Transverse colon (tissue), 4 donors: ENCODE measurements at regions not wholly inside any gene's neighbourhood (a gene's known extent, or its start where the extent isn't known, plus 50 kb on each side); places are given as distances from the start of the nearest gene placed in this dataset.

Experiments
- DNase-seq: peaks from one replicate; pipeline ENCODE4 v3.0.0-alpha.2; 2019
- H3K27ac ChIP-seq, 4 donors: fragments of 200-600 bp; sonication (generic); 2 replicates each; pipeline ENCODE4 v1.5.1; 2016 to 2018; ENCODE audit warnings: inconsistent platforms in 4 of 4
- H3K27me3 ChIP-seq: fragments of 200-600 bp; sonication (generic); 2 replicates; pipeline ENCODE4 v1.5.1; 2017; ENCODE audit warnings: inconsistent platforms
- H3K36me3 ChIP-seq, 4 donors: fragments of 200-600 bp; sonication (generic); 2 replicates each; pipeline ENCODE4 v1.5.1; 2017 to 2019; ENCODE audit warnings: inconsistent platforms in 4 of 4
- H3K4me1 ChIP-seq, 4 donors: fragments of 200-600 bp; sonication (generic); 2 replicates each; pipeline ENCODE4 v1.5.1; 2017 to 2020; ENCODE audit warnings: inconsistent platforms in 4 of 4
- H3K4me3 ChIP-seq, 4 donors: fragments of 200-600 bp; sonication (generic); 1 replicate in 1 of 4; 2 replicates in 3 of 4; pipeline versions ENCODE4 v1.5.1 to v1.6.1; 2017 to 2019; ENCODE audit warnings: inconsistent platforms in 4 of 4
- H3K9me3 ChIP-seq, 2 donors: fragments of 200-600 bp; sonication (generic); 2 replicates each; pipeline ENCODE4 v1.5.1; 2017 to 2019; ENCODE audit warnings: inconsistent platforms in 2 of 2
- CTCF ChIP-seq, 5 experiments: fragments of 200-600 bp in 3 of 5; fragments of 450-650 bp in 2 of 5; sonication (generic) in 3 of 5; IDR thresholded peaks; 1 replicate in 2 of 5; 2 replicates in 3 of 5; pipeline ENCODE4 v1.5.1; 2016 to 2017; ENCODE audit warnings: antibody characterized with exemption in 5 of 5, inconsistent platforms in 3 of 5, mild to moderate bottlenecking in 2 of 5, moderate library complexity in 1 of 5
- EP300 ChIP-seq: sonication (generic); formaldehyde crosslinking; IDR thresholded peaks from one replicate; pipeline ENCODE4 v1.6.1; 2017; ENCODE audit warnings: antibody characterized with exemption, low read depth
- POLR2A ChIP-seq: fragments of 450-650 bp; IDR thresholded peaks from one replicate; pipeline ENCODE4 v1.6.1; 2016; ENCODE audit warnings: antibody characterized with exemption, mild to moderate bottlenecking, moderate library complexity
- POLR2AphosphoS5 ChIP-seq, 3 donors: sonication (generic); formaldehyde crosslinking; IDR thresholded peaks; one replicate each; pipeline ENCODE4 v1.6.1; 2016; ENCODE audit warnings: antibody characterized with exemption in 3 of 3
- WGBS, 2 donors: methylation state at CpG; one replicate each; pipeline ENCODE4 v1.1.5; 2018; ENCODE audit warnings: low coverage in 1 of 2; 5-methylcytosine and 5-hydroxymethylcytosine counted together
- in situ Hi-C, 4 donors: fragments of 200-750 bp; cut with MboI; loops; one replicate each; pipeline versions ENCODE4 v1.15.0 to v1.15.1; 2017; ENCODE audit warnings: low sequenced_read_pairs in 3 of 4, low pct_ligation_motif_present in 1 of 4, low pct_unique_long_range_greater_than_20kb in 1 of 4
- intact Hi-C: fragments of 100-400 bp; cut with DNase I; formaldehyde crosslinking; loops from one replicate; pipeline ENCODE4 v1.15.1; 2023; ENCODE audit warnings: low total_unique reads

- no peaks in the 10 kb centered on the region for H3K27me3 ChIP-seq
- DNase-seq, result no peak
- intact Hi-C loops (no loop called here), in situ Hi-C loops (no loop called here)
- no peaks in the 10 kb centered on the region for H3K9me3 ChIP-seq
- no peak for TF ChIP-seq POLR2AphosphoS5 (IDR thresholded peaks at IDR 0.05)
- no peak for TF ChIP-seq CTCF (IDR thresholded peaks at IDR 0.05)
- no peak for TF ChIP-seq POLR2A
- TF ChIP-seq EP300, result no peak
- no peaks in the 10 kb centered on the region for H3K4me1 ChIP-seq
- no peaks in the 10 kb centered on the region for H3K36me3 ChIP-seq
- no peak overlapping the region for H3K4me3 ChIP-seq
- no peak overlapping the region for H3K27ac ChIP-seq
- WGBS, 2 donors, result 87 to 92% methylated on average over 6 to 8 of the region's 8 CpGs
Measured at GRCh38 chr4:184955636-184956035, 62.7 kb upstream of the HELT start.

- H3K27me3 ChIP-seq, result no peaks in the 10 kb centered on the region
- 86 to 87% methylated on average over 1 to 13 of the region's 13 CpGs for WGBS, 2 donors
- in situ Hi-C loops (no loop called here), intact Hi-C loops (no loop called here)
- DNase-seq, result no peak
- peaks cover 0 to 9% (median 4%) of the 10 kb centered on the region in 4 donors for H3K4me1 ChIP-seq
- no peak overlapping the region for H3K27ac ChIP-seq
- H3K36me3 ChIP-seq, result no peaks in the 10 kb centered on the region
- no peak for TF ChIP-seq POLR2A
- TF ChIP-seq EP300, result no peak
- TF ChIP-seq CTCF (IDR thresholded peaks at IDR 0.05), result no peak
- no peak for TF ChIP-seq POLR2AphosphoS5 (IDR thresholded peaks at IDR 0.05)
- H3K9me3 ChIP-seq, result no peaks in the 10 kb centered on the region
- H3K4me3 ChIP-seq, result no peak overlapping the region
Measured at GRCh38 chr4:184957446-184958115, 60.7 kb upstream of the HELT start.

- Histone ChIP-seq H3K9me3 (no peaks in the 10 kb centered on the region), H3K4me1 (peaks cover 0 to 9% (median 4%) of the 10 kb centered on the region in 4 donors), H3K36me3 (no peaks in the 10 kb centered on the region), H3K27ac (no peak overlapping the region), H3K4me3 (no peak overlapping the region), H3K27me3 (no peaks in the 10 kb centered on the region)
- 74 to 83% methylated on average over 1 to 10 of the region's 10 CpGs for WGBS, 2 donors
- TF ChIP-seq POLR2A (no peak), CTCF (IDR thresholded peaks at IDR 0.05) (no peak), POLR2AphosphoS5 (IDR thresholded peaks at IDR 0.05) (no peak), EP300 (no peak)
- no peak for DNase-seq
- intact Hi-C loops (no loop called here), in situ Hi-C loops (no loop called here)
Measured at GRCh38 chr4:184958127-184958922, 60.0 kb upstream of the HELT start.

- 84 to 95% methylated on average over 8 of the region's 8 CpGs for WGBS, 2 donors
- intact Hi-C loops (no loop called here), in situ Hi-C loops (no loop called here)
Measured at GRCh38 chr4:184958923-184959210, 59.4 kb upstream of the HELT start.

More at GRCh38 chr4:184958923-184959210, 59.4 kb upstream of the HELT start:
- H3K4me3 ChIP-seq, result no peak overlapping the region
- no peak overlapping the region for H3K27ac ChIP-seq
- TF ChIP-seq CTCF (IDR thresholded peaks at IDR 0.05) (no peak), POLR2A (no peak)
- no peak for DNase-seq
- no peaks in the 10 kb centered on the region for H3K36me3 ChIP-seq
- H3K9me3 ChIP-seq, result no peaks in the 10 kb centered on the region
- H3K4me1 ChIP-seq, result peaks cover 0 to 9% (median 4%) of the 10 kb centered on the region in 4 donors
- H3K27me3 ChIP-seq, result no peaks in the 10 kb centered on the region
